ENCODE measurements at regions not wholly inside any gene's neighbourhood (a gene's known extent, or its start where the extent isn't known, plus 50 kb on each side); places are given as distances from the start of the nearest gene placed in this dataset.

- H3K27me3 ChIP-seq (ENCODE audit: insufficient read depth, low read depth, low read length): no peaks in the 10 kb centered on the region
- TF ChIP-seq CTCF (IDR thresholded peaks at IDR 0.05; ENCODE audit: poor library complexity, severe bottlenecking) (no peak), TAF1 (IDR thresholded peaks at IDR 0.05; ENCODE audit: low read depth) (no peak), POLR2AphosphoS5 (IDR thresholded peaks at IDR 0.05) (no peak), SMC3 (conservative IDR thresholded peaks at IDR 0.05; ENCODE audit: poor library complexity) (no peak), MXI1 (conservative IDR thresholded peaks at IDR 0.05; ENCODE audit: poor library complexity, severe bottlenecking) (no peak), EP300 (conservative IDR thresholded peaks at IDR 0.05; ENCODE audit: poor library complexity, severe bottlenecking) (no peak)
- TF ChIP-seq, protein P1, sequence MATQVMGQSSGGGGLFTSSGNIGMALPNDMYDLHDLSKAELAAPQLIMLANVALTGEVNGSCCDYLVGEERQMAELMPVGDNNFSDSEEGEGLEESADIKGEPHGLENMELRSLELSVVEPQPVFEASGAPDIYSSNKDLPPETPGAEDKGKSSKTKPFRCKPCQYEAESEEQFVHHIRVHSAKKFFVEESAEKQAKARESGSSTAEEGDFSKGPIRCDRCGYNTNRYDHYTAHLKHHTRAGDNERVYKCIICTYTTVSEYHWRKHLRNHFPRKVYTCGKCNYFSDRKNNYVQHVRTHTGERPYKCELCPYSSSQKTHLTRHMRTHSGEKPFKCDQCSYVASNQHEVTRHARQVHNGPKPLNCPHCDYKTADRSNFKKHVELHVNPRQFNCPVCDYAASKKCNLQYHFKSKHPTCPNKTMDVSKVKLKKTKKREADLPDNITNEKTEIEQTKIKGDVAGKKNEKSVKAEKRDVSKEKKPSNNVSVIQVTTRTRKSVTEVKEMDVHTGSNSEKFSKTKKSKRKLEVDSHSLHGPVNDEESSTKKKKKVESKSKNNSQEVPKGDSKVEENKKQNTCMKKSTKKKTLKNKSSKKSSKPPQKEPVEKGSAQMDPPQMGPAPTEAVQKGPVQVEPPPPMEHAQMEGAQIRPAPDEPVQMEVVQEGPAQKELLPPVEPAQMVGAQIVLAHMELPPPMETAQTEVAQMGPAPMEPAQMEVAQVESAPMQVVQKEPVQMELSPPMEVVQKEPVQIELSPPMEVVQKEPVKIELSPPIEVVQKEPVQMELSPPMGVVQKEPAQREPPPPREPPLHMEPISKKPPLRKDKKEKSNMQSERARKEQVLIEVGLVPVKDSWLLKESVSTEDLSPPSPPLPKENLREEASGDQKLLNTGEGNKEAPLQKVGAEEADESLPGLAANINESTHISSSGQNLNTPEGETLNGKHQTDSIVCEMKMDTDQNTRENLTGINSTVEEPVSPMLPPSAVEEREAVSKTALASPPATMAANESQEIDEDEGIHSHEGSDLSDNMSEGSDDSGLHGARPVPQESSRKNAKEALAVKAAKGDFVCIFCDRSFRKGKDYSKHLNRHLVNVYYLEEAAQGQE (IDR thresholded peaks at IDR 0.05; ENCODE audit: borderline replicate concordance): no peak
- no peaks in the 10 kb centered on the region for H3K9me3 ChIP-seq (ENCODE audit: low read length)
These were observed 309.7 kb downstream of the QKI start for GRCh38 chr6:163724196-163724595.

DNA sequence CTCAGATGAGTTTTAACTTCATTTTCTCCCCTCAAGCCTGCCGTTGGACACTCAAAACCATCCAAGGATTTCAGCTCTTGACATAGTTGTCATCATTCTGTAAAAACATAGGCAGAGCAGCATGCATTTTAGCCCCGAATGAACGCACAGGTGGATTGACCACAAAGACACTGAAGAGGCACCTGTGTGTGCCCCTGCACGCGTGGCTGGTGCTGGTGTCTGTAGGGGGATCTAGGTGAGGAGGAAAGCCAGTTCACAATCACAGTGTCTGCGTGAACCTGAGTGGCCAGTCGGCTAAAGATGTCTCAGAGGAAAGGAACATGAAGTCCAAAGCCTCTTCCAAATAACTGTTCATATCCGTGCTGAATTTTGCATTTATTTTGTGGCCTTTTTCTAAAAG lies 309.2 kb downstream of the QKI start:
- H3K4me2 ChIP-seq (ENCODE audit: low read length): no peak overlapping the region

More at GRCh38 chr6:163724196-163724595, 309.7 kb downstream of the QKI start:
- Histone ChIP-seq H3F3A (ENCODE audit: insufficient read depth, low read length, poor library complexity, severe bottlenecking) (no peaks in the 10 kb centered on the region), H2AFZ (ENCODE audit: low read depth, low read length) (no peak overlapping the region), H3K9ac (ENCODE audit: low read length) (no peak overlapping the region), H3K4me2 (ENCODE audit: low read length) (no peak overlapping the region), H3K79me2 (replicated peaks; ENCODE audit: insufficient read depth, low read length) (no peaks in the 10 kb centered on the region), H3K36me3 (ENCODE audit: insufficient read depth, low read length) (no peaks in the 10 kb centered on the region), H3K9me2 (ENCODE audit: insufficient read depth, low read length) (no peaks in the 10 kb centered on the region), H3K4me3 (ENCODE audit: low read length) (no peak overlapping the region), H3K27ac (ENCODE audit: low read length) (no peak overlapping the region), H4K20me1 (ENCODE audit: insufficient read depth) (no peaks in the 10 kb centered on the region)

More for the DNA sequence above, 309.2 kb downstream of the QKI start:
- Histone ChIP-seq H3K4me3 (ENCODE audit: low read length) (no peak overlapping the region), H3K9me2 (ENCODE audit: insufficient read depth, low read length) (no peaks in the 10 kb centered on the region), H4K20me1 (ENCODE audit: insufficient read depth) (no peaks in the 10 kb centered on the region), H3K9ac (ENCODE audit: low read length) (no peak overlapping the region), H3F3A (ENCODE audit: insufficient read depth, low read length, poor library complexity, severe bottlenecking) (no peaks in the 10 kb centered on the region), H3K27ac (ENCODE audit: low read length) (no peak overlapping the region), H3K9me3 (ENCODE audit: low read length) (no peaks in the 10 kb centered on the region), H3K79me2 (replicated peaks; ENCODE audit: insufficient read depth, low read length) (no peaks in the 10 kb centered on the region), H3K27me3 (ENCODE audit: insufficient read depth, low read depth, low read length) (no peaks in the 10 kb centered on the region), H2AFZ (ENCODE audit: low read depth, low read length) (no peak overlapping the region), H3K36me3 (ENCODE audit: insufficient read depth, low read length) (no peaks in the 10 kb centered on the region)
- no peak for TF ChIP-seq CTCF (IDR thresholded peaks at IDR 0.05; ENCODE audit: poor library complexity, severe bottlenecking)
- TF ChIP-seq SMC3 (conservative IDR thresholded peaks at IDR 0.05; ENCODE audit: poor library complexity): no peak
- TF ChIP-seq, protein P1 (IDR thresholded peaks at IDR 0.05; ENCODE audit: borderline replicate concordance): no peak
- no peak for TF ChIP-seq EZH2 (IDR thresholded peaks at IDR 0.05; ENCODE audit: borderline replicate concordance, insufficient read depth, low read length, poor library complexity, severe bottlenecking)
- TF ChIP-seq EP300 (conservative IDR thresholded peaks at IDR 0.05; ENCODE audit: poor library complexity, severe bottlenecking): no peak
- TF ChIP-seq RAD21 (conservative IDR thresholded peaks at IDR 0.05): no peak
- TF ChIP-seq MXI1 (conservative IDR thresholded peaks at IDR 0.05; ENCODE audit: poor library complexity, severe bottlenecking): no peak
- TF ChIP-seq POLR2AphosphoS5 (IDR thresholded peaks at IDR 0.05): no peak
- no peak for TF ChIP-seq TAF1 (IDR thresholded peaks at IDR 0.05; ENCODE audit: low read depth)

Data from neural cell (in vitro differentiated cells).